K562 (cell line): ENCODE measurements at regions not wholly inside any gene's neighbourhood (a gene's known extent, or its start where the extent isn't known, plus 50 kb on each side); places are given as distances from the start of the nearest gene placed in this dataset.

Source experiments
- BHLHE40 ChIP-seq: IDR thresholded peaks from 2 replicates; pipeline ENCODE4 v1.6.1; 2011; ENCODE audit warnings: low read length, improper control_type of control experiment
- EZH2 ChIP-seq: IDR thresholded peaks from 2 replicates; pipeline ENCODE4 v1.6.1; 2012; ENCODE audit warnings: low read depth, mild to moderate bottlenecking, inconsistent platforms, low read length, borderline replicate concordance
- RAD21 ChIP-seq, 2 experiments: fragments of 250-450 bp in 1 of 2; fragments of 450-650 bp in 1 of 2; sonication (Bioruptor Pico) in 1 of 2; formaldehyde crosslinking in 1 of 2; IDR thresholded peaks in 1 of 2; conservative IDR thresholded peaks in 1 of 2; 2 replicates each; pipeline versions ENCODE4 v1.4.0 to v1.8.0; 2020 to 2022; ENCODE audit warnings: mild to moderate bottlenecking in 2 of 2, moderate library complexity in 1 of 2
- RCOR1 ChIP-seq, 2 experiments: IDR thresholded peaks; 2 replicates each; pipeline ENCODE4 v1.6.1; 2012; ENCODE audit warnings: low read depth in 2 of 2, low read length in 2 of 2, borderline replicate concordance in 1 of 2, improper control_type of control experiment in 1 of 2
- TF ChIP-seq, protein P1 (sequence below): sonication (generic); formaldehyde crosslinking; IDR thresholded peaks from 2 replicates; pipeline ENCODE4 v1.5.0; 2020; ENCODE audit warnings: missing genetic modification reagents

DNA sequence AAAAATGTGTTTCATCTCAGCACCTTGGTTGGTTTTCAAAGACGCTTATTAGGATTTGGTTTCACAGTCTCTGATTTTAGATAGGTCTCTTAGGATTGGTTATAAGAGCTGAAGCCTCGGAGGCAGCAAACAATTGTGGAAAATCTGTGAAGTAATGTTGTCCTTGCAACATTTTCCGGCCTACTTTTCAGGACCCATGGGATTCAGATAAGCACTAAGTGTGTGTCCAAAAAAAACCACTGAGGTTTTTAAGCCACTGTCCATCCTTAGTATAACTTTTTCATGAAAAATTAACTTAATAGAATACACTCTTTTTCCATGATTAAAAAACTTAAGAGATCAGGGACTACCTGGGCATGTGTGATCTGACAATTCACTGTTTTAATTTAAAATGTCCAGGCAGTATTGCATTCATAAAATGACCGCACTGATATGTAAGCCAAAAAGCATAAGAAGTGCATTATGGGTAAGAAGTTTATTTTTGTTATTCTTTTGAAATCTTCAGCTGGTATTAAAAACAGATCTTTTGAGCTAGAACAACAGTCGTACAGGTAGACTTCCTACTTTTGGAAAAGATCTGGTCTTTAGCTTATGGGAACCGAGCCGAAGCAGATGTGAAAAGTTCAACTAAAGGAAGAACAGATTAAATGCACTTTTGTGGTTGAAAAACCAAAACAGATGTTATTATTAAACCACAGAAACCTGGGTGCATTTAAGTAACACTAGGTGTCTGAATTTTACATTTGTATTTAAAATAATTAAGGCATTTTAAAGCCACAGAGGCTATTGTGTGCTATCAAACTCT, 479.4 kb upstream of the ZEB2 start:
- TF ChIP-seq, protein P1, sequence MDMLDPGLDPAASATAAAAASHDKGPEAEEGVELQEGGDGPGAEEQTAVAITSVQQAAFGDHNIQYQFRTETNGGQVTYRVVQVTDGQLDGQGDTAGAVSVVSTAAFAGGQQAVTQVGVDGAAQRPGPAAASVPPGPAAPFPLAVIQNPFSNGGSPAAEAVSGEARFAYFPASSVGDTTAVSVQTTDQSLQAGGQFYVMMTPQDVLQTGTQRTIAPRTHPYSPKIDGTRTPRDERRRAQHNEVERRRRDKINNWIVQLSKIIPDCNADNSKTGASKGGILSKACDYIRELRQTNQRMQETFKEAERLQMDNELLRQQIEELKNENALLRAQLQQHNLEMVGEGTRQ (CRISPR knock-in tag) = no peak
- no peak for TF ChIP-seq EZH2
- TF ChIP-seq RAD21 (CRISPR knock-in tag; conservative IDR thresholded peaks at IDR 0.05 in 1 of 2, IDR thresholded peaks at IDR 0.05 in 1 of 2) = no peak
- TF ChIP-seq RCOR1 (IDR thresholded peaks at IDR 0.05; ENCODE audit: borderline replicate concordance in 1 of 2, low read depth in 2 of 2, low read length in 2 of 2) = no peak
- no peak for TF ChIP-seq BHLHE40
